HepG2 (cell line): ENCODE measurements at regions not wholly inside any gene's neighbourhood (a gene's known extent, or its start where the extent isn't known, plus 50 kb on each side); places are given as distances from the start of the nearest gene placed in this dataset.

ENCODE experiments used
- ATAC-seq: fragments of 200-7000 bp; cut with Tn5 transposase; 3 replicates; pipeline ENCODE4 v1.9.1; 2020; ENCODE audit warnings: mild to moderate bottlenecking, moderate library complexity
- BruUV-seq: library from RNA; stranded (reverse); fragments of 400-500 nt; replicated peaks from 2 replicates; lab custom pipeline; 2021; lab: Mats Ljungman, UMichigan
- CTCF ChIA-PET: fragments of 300-600 bp; formaldehyde crosslinking; extraction: SDS; loops from one replicate; lab custom pipeline; 2021; ENCODE audit warnings: low total read pairs, inconsistent platforms, low intra/inter-chr PET ratio; lab: Yijun Ruan, JAX
- POLR2A ChIA-PET: fragments of 350-600 bp; sonication (Branson Sonifier 250); formaldehyde crosslinking; loops from one replicate; lab custom pipeline; 2020; ENCODE audit warnings: antibody characterized with exemption, inconsistent platforms; lab: Yijun Ruan, JAX
- DNase-seq: peaks from one replicate; pipeline ENCODE4 v3.0.0-alpha.2; 2015; ENCODE audit warnings: low spot score
- FAIRE-seq: peaks from 3 replicates; lab custom pipeline; 2011; peaks lifted over from hg19 to GRCh38; lab: Jason Lieb, UNC
- H2AFZ ChIP-seq: one replicate; pipeline ENCODE4 v1.6.1; 2011; ENCODE audit warnings: low read length, inconsistent platforms
- H3K27ac ChIP-seq: fragments of 300-600 bp; 3 replicates; pipeline ENCODE4 v1.8.0; 2011; ENCODE audit warnings: mixed run types, mild to moderate bottlenecking, mixed read lengths, low read length, inconsistent platforms; ENCODE audit not compliant: insufficient read depth; ENCODE audit errors: extremely low read length
- H3K27me3 ChIP-seq, 2 experiments: fragments of 200-600 bp in 1 of 2; 2 replicates in 1 of 2; 3 replicates in 1 of 2; pipeline versions ENCODE4 v1.6.0 to v1.8.0; 2011; ENCODE audit warnings: low read length in 2 of 2, mild to moderate bottlenecking in 2 of 2, moderate library complexity in 2 of 2, inconsistent platforms in 1 of 2; ENCODE audit not compliant: insufficient read depth in 2 of 2, control insufficient read depth in 1 of 2
- H3K36me3 ChIP-seq, 2 experiments: fragments of 200-600 bp in 1 of 2; replicated peaks in 1 of 2; 2 replicates in 1 of 2; 3 replicates in 1 of 2; pipeline versions ENCODE4 v1.5.1 to v1.8.0; 2011; ENCODE audit warnings: low read length in 2 of 2, inconsistent platforms in 1 of 2; ENCODE audit not compliant: insufficient read depth in 2 of 2, control insufficient read depth in 1 of 2
- H3K4me1 ChIP-seq: 2 replicates; pipeline ENCODE4 v1.5.1; 2012; ENCODE audit warnings: low read length, inconsistent platforms; ENCODE audit not compliant: insufficient read depth
- H3K4me2 ChIP-seq: 2 replicates; pipeline ENCODE4 v1.6.0; 2011; ENCODE audit warnings: low read depth, low read length, inconsistent platforms
- H3K4me3 ChIP-seq, 3 experiments: fragments of 200-600 bp in 1 of 3; sonication (generic), shearing (Covaris generic) in 1 of 3; replicated peaks in 1 of 3; 2 replicates each; pipeline ENCODE4 v1.5.1; 2011 to 2016; ENCODE audit warnings: low read length in 3 of 3, inconsistent platforms in 2 of 3, low read depth in 2 of 3, mild to moderate bottlenecking in 2 of 3, control low read depth in 1 of 3, mixed read lengths in 1 of 3; ENCODE audit not compliant: insufficient read depth in 1 of 3
- H3K79me2 ChIP-seq: one replicate; pipeline ENCODE4 v1.6.1; 2011; ENCODE audit warnings: low read length, inconsistent platforms; ENCODE audit not compliant: insufficient read depth
- H3K9ac ChIP-seq: 2 replicates; pipeline ENCODE4 v1.6.0; 2011; ENCODE audit warnings: mild to moderate bottlenecking, low read depth, low read length, inconsistent platforms; ENCODE audit not compliant: insufficient read depth
- H3K9me3 ChIP-seq: 2 replicates; pipeline ENCODE4 v1.5.1; 2012; ENCODE audit warnings: mild to moderate bottlenecking, low read length
- H4K20me1 ChIP-seq: 2 replicates; pipeline ENCODE4 v1.6.0; 2011; ENCODE audit warnings: inconsistent platforms, mild to moderate bottlenecking, low read length, moderate library complexity; ENCODE audit not compliant: insufficient read depth
- CAMTA2 ChIP-seq: sonication (generic); formaldehyde crosslinking; IDR thresholded peaks from 2 replicates; pipeline ENCODE4 v1.4.0; 2020; ENCODE audit warnings: mild to moderate bottlenecking, missing genetic modification reagents, borderline replicate concordance
- CTCF ChIP-seq: sonication (generic); formaldehyde crosslinking; IDR thresholded peaks from 2 replicates; pipeline ENCODE4 v1.5.0; 2020; ENCODE audit warnings: mild to moderate bottlenecking, missing genetic modification reagents, moderate library complexity
- GLMP ChIP-seq: sonication (generic); formaldehyde crosslinking; IDR thresholded peaks from 2 replicates; pipeline ENCODE4 v1.9.0; 2021; ENCODE audit warnings: missing genetic modification reagents, mild to moderate bottlenecking, borderline replicate concordance
- LCORL ChIP-seq, 2 experiments: fragments of 450-650 bp in 1 of 2; sonication (generic) in 1 of 2; formaldehyde crosslinking in 1 of 2; IDR thresholded peaks; 2 replicates each; pipeline versions ENCODE4 v1.5.0 to v1.6.1; 2017 to 2020; ENCODE audit warnings: antibody characterized with exemption in 1 of 2, missing genetic modification reagents in 1 of 2
- SCMH1 ChIP-seq: sonication (generic); formaldehyde crosslinking; IDR thresholded peaks from 2 replicates; pipeline ENCODE4 v1.9.0; 2021; ENCODE audit warnings: missing genetic modification reagents, mild to moderate bottlenecking, borderline replicate concordance
- SIN3A ChIP-seq: IDR thresholded peaks from 2 replicates; pipeline ENCODE4 v1.6.1; 2011; ENCODE audit warnings: low read depth, mild to moderate bottlenecking, control low read depth, low read length, borderline replicate concordance
- SIN3B ChIP-seq: fragments of 150-350 bp; IDR thresholded peaks from 2 replicates; pipeline ENCODE4 v1.6.1; 2014; ENCODE audit warnings: low read length
- SP2 ChIP-seq: sonication (generic); formaldehyde crosslinking; IDR thresholded peaks from 2 replicates; pipeline ENCODE4 v1.5.1; 2020; ENCODE audit warnings: mild to moderate bottlenecking, missing genetic modification reagents
- ZNF30 ChIP-seq: sonication (generic); formaldehyde crosslinking; IDR thresholded peaks from 2 replicates; pipeline ENCODE4 v1.5.0; 2020; ENCODE audit warnings: mild to moderate bottlenecking, missing genetic modification reagents
- ZNF484 ChIP-seq: sonication (generic); formaldehyde crosslinking; IDR thresholded peaks from 2 replicates; pipeline ENCODE4 v1.5.1; 2020; ENCODE audit warnings: mild to moderate bottlenecking, low read depth, missing genetic modification reagents, borderline replicate concordance
- ZNF547 ChIP-seq: sonication (generic); formaldehyde crosslinking; IDR thresholded peaks from 2 replicates; pipeline ENCODE4 v1.5.1; 2020; ENCODE audit warnings: mild to moderate bottlenecking, missing genetic modification reagents
- ZNF678 ChIP-seq: sonication (generic); formaldehyde crosslinking; IDR thresholded peaks from 2 replicates; pipeline ENCODE4 v1.4.0; 2020; ENCODE audit warnings: mild to moderate bottlenecking, missing genetic modification reagents
- ZNF839 ChIP-seq: sonication (generic); formaldehyde crosslinking; IDR thresholded peaks from 2 replicates; pipeline ENCODE4 v1.4.0; 2020; ENCODE audit warnings: missing genetic modification reagents, mild to moderate bottlenecking, borderline replicate concordance
- WGBS: methylation state at CpG from one replicate; pipeline ENCODE4 v1.1.6; 2017; ENCODE audit warnings: low lambda C conversion rate; 5-methylcytosine and 5-hydroxymethylcytosine counted together
- in situ Hi-C: cut with HindIII; loops from 2 replicates; pipeline ENCODE4 v1.10.0; 2017; ENCODE audit warnings: low pct_unique_long_range_greater_than_20kb; ENCODE audit not compliant: extremely low pct_ligation_motif_present
- intact Hi-C: fragments of 100-400 bp; cut with micrococcal nuclease; formaldehyde crosslinking; loops from one replicate; pipeline ENCODE4 v1.10.0; 2022; ENCODE audit not compliant: unreplicated experiment

- TF ChIP-seq ZNF30 (CRISPR knock-in tag): no peak
Measured at GRCh38 chr10:117721873-117722272, 179.3 kb downstream of the EMX2 start (continued).

GRCh38 chr10:117723343-117723742 is 180.8 kb downstream of the EMX2 start:
- Histone ChIP-seq H3K4me1 (no peaks in the 10 kb centered on the region), H3K4me2 (no peak overlapping the region), H4K20me1 (no peaks in the 10 kb centered on the region), H3K79me2 (no peaks in the 10 kb centered on the region), H3K27me3 (peaks cover 0 to 5% of the 10 kb centered on the region in 2 experiments; a peak in 2 of 5 replicates), H3K4me3 (no peak overlapping the region), H3K9ac (no peak overlapping the region), H2AFZ (no peak overlapping the region), H3K9me3 (no peaks in the 10 kb centered on the region), H3K36me3 (no peaks in the 10 kb centered on the region), H3K27ac (no peak overlapping the region)
- DNase-seq (no peak), ATAC-seq (no peak), FAIRE-seq (no peak)
- CTCF ChIA-PET: no interaction called here
- in situ Hi-C loops (no loop called here), intact Hi-C loops (no loop called here)
- no TSS peak for BruUV-seq
- no peak for TF ChIP-seq CAMTA2 (CRISPR knock-in tag)
- no peak for TF ChIP-seq CTCF (CRISPR knock-in tag)
- TF ChIP-seq ZNF547 (CRISPR knock-in tag): no peak
- no peak for TF ChIP-seq SCMH1 (CRISPR knock-in tag)
- no peak for TF ChIP-seq SIN3A
- TF ChIP-seq SP2: no peak
- no peak for TF ChIP-seq SIN3B
- no peak for TF ChIP-seq ZNF678 (CRISPR knock-in tag)
- no peak for TF ChIP-seq ZNF484 (CRISPR knock-in tag)
- no peak for TF ChIP-seq GLMP
- TF ChIP-seq ZNF839 (CRISPR knock-in tag): no peak
- no peak for TF ChIP-seq LCORL (IDR thresholded peaks at IDR 0.05)
- TF ChIP-seq LCORL (CRISPR knock-in tag; IDR thresholded peaks at IDR 0.05): no peak
- 0% methylated on average over 4 of the region's 4 CpGs for WGBS
- POLR2A ChIA-PET: no interaction called here
